ENCODE measurements at regions not wholly inside any gene's neighbourhood (a gene's known extent, or its start where the extent isn't known, plus 50 kb on each side); places are given as distances from the start of the nearest gene placed in this dataset.
A peak's percentile ranks its signal among the peaks of the same experiment; 100 is the strongest.
"Not testable (repeated sequence)": the region's sequence is repeated elsewhere in the genome, so short reads cannot be mapped to it uniquely, and the experiment has no call there.

- DNase-seq (ENCODE audit: low spot score): no peak
These were observed 232.5 kb upstream of the ASCC3 start for GRCh38 chr6:101113468-101114260.

GRCh38 chr6:101114703-101115102 lies 233.6 kb upstream of the ASCC3 start:
- peak; percentile 39 for DNase-seq (ENCODE audit: low spot score)

GRCh38 chr6:101116337-101116736 lies 235.2 kb upstream of the ASCC3 start:
- no peak for DNase-seq (ENCODE audit: low spot score)

GRCh38 chr6:101117393-101118135 lies 236.4 kb upstream of the ASCC3 start:
- DNase-seq (ENCODE audit: low spot score): no peak

- no peak for DNase-seq (ENCODE audit: low spot score)
These were observed 236.9 kb upstream of the ASCC3 start for GRCh38 chr6:101118136-101118396.

GRCh38 chr6:101120747-101121146 lies 239.6 kb upstream of the ASCC3 start:
- DNase-seq (ENCODE audit: low spot score): no peak

- no peak for DNase-seq (ENCODE audit: low spot score)
These were observed 244.3 kb upstream of the ASCC3 start for GRCh38 chr6:101125380-101125971.

GRCh38 chr6:101126501-101126900 lies 245.4 kb upstream of the ASCC3 start:
- no peak for DNase-seq (ENCODE audit: low spot score)

- DNase-seq (ENCODE audit: low spot score): no peak
These were observed 248.7 kb upstream of the ASCC3 start for GRCh38 chr6:101129851-101130250.

- DNase-seq (ENCODE audit: low spot score): no peak
These were observed 247.1 kb upstream of the GRIK2 start for GRCh38 chr6:101146389-101146788.

- no peak for DNase-seq (ENCODE audit: low spot score)
These were observed 243.3 kb upstream of the GRIK2 start for GRCh38 chr6:101150226-101150625.

- DNase-seq (ENCODE audit: low spot score): not testable (repeated sequence)
These were observed 235.9 kb upstream of the GRIK2 start for GRCh38 chr6:101157638-101158037.

- DNase-seq (ENCODE audit: low spot score): no peak
These were observed 229.9 kb upstream of the GRIK2 start for GRCh38 chr6:101163611-101164010.

- no peak for DNase-seq (ENCODE audit: low spot score)
These were observed 225.9 kb upstream of the GRIK2 start for GRCh38 chr6:101167638-101168037.

- DNase-seq (ENCODE audit: low spot score): not testable (repeated sequence)
These were observed 222.5 kb upstream of the GRIK2 start for GRCh38 chr6:101171049-101171448.

- DNase-seq (ENCODE audit: low spot score): no peak
These were observed 214.8 kb upstream of the GRIK2 start for GRCh38 chr6:101178748-101179147.

- DNase-seq (ENCODE audit: low spot score): no peak
These were observed 212.5 kb upstream of the GRIK2 start for GRCh38 chr6:101181006-101181405.

- not testable (repeated sequence) for DNase-seq (ENCODE audit: low spot score)
These were observed 205.2 kb upstream of the GRIK2 start for GRCh38 chr6:101188285-101188798.

GRCh38 chr6:101195588-101195987 lies 197.9 kb upstream of the GRIK2 start:
- DNase-seq (ENCODE audit: low spot score): no peak

- no peak for DNase-seq (ENCODE audit: low spot score)
These were observed 194.1 kb upstream of the GRIK2 start for GRCh38 chr6:101199441-101199840.

GRCh38 chr6:101202867-101203374 lies 190.6 kb upstream of the GRIK2 start:
- no peak for DNase-seq (ENCODE audit: low spot score)

GRCh38 chr6:101203664-101204063 lies 189.8 kb upstream of the GRIK2 start:
- DNase-seq (ENCODE audit: low spot score): no peak

GRCh38 chr6:101208152-101208551 lies 185.4 kb upstream of the GRIK2 start:
- no peak for DNase-seq (ENCODE audit: low spot score)

Measured in kidney tubule cell (primary cell).